ENCODE measurements at regions not wholly inside any gene's neighbourhood (a gene's known extent, or its start where the extent isn't known, plus 50 kb on each side); places are given as distances from the start of the nearest gene placed in this dataset.
"Not testable (repeated sequence)": the region's sequence is repeated elsewhere in the genome, so short reads cannot be mapped to it uniquely, and the experiment has no call there.

- DNase-seq, result no peak
Observed at GRCh38 chr2:194323740-194324139, 1333.3 kb upstream of the SLC39A10 start.

DNA sequence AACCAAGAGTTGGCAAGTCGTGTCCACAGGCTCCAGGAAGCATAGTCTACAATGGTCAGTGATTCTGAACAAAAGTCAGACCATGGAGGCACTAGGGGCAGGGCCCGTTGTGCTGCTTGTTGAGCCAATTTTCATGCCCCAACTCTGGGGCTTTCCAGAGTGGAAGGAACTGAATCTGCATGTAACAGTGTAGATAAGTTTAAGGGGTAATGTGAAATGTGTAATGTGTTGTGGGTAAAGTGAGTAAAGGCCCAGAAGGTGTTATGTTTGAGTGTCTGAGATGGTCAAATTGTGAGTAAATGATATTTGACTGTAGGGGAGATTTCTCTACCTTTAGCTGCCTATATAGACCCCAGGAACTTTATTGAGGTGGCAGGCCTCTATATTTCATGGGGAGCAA, 1336.5 kb upstream of the SLC39A10 start:
- DNase-seq, result no peak

- DNase-seq, result no peak
Observed at GRCh38 chr2:194319222-194319992, 1337.6 kb upstream of the SLC39A10 start.

GRCh38 chr2:194314042-194314441, 1343.0 kb upstream of the SLC39A10 start:
- no peak for DNase-seq

GRCh38 chr2:194304191-194304590, 1352.8 kb upstream of the SLC39A10 start:
- DNase-seq, result no peak

DNA sequence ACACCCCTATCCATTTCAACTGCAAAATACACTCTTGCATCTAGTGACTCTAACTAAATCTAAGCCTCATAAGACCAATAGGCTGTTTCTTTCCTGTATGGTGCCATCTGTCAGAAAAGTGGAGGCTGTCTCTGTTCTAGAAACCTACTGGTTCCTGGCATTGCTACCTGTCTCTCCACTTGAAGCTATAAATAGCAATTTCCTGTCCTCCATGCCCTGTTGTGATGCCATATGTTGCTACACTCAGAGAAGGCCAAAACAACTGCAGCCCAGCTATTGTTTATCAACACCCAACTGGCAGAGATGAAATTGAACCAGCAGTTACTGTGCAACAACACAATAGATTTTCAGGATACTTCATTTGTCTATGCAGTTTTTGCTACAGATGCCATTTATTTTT, 1355.1 kb upstream of the SLC39A10 start:
- no peak for DNase-seq

- DNase-seq, result no peak
Observed at GRCh38 chr2:194294156-194294555, 1362.9 kb upstream of the SLC39A10 start.

DNA sequence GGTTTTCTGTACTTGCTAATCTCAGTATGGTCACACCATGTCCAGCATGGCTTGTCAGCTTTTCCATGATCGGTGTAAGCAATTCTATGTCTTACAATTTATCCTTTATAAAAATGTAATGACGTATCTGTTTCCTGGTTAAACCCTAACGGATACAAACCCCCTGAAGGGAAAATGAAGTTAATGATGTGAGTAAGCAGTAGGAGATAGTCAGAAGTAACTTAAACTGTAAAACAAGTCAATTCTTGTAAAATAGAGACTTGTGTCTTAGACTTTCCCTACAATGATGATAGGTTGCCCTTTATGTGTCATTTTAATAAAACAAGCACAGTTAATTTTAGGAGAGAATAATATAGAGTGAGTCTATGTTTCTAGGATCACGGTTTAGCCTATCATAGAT, 1365.9 kb upstream of the SLC39A10 start:
- DNase-seq, result no peak

DNA sequence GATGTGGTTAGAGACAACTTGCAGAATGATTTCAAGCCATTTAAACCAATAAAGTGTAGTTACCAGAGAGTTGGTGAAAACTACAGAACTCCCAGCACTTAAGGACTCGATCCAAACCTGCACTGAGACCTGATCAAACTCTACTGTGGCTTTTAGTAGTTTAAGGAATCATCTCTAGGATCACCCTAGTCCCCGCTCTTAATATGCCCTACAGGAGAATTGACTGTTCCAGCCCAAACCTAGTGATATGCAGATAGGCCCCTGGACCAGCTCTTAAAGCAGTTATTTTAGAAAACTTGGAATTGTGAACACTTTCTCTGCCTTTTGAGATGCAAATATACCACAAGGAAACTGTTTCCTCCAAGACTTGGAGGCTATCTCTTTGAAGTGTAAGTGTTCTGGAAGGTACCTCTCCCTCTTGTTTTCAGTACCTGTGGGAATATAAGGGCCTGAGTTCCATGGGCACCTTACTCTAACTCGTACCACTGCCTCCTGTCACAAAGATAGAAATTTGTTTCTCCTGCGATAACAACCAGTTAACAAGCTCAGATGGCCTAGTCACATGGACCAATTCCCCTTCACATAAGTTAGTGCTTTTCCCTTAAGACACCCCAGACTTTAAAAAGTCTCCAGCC, 1367.2 kb upstream of the SLC39A10 start:
- DNase-seq, result no peak

GRCh38 chr2:194276667-194277066, 1380.4 kb upstream of the SLC39A10 start:
- not testable (repeated sequence) for DNase-seq

- DNase-seq, result no peak
Observed at GRCh38 chr2:194271293-194271961, 1385.6 kb upstream of the SLC39A10 start.

- no peak for DNase-seq
Observed at GRCh38 chr2:194270648-194271047, 1386.4 kb upstream of the SLC39A10 start.

GRCh38 chr2:194264586-194264985, 1392.4 kb upstream of the SLC39A10 start:
- DNase-seq, result no peak

- no peak for DNase-seq
Observed at GRCh38 chr2:194260185-194260584, 1396.8 kb upstream of the SLC39A10 start.

- no peak for DNase-seq
Observed at GRCh38 chr2:194257095-194257494, 1399.9 kb upstream of the SLC39A10 start.

- no peak for DNase-seq
Observed at GRCh38 chr2:194253528-194254259, 1403.3 kb upstream of the SLC39A10 start.

DNA sequence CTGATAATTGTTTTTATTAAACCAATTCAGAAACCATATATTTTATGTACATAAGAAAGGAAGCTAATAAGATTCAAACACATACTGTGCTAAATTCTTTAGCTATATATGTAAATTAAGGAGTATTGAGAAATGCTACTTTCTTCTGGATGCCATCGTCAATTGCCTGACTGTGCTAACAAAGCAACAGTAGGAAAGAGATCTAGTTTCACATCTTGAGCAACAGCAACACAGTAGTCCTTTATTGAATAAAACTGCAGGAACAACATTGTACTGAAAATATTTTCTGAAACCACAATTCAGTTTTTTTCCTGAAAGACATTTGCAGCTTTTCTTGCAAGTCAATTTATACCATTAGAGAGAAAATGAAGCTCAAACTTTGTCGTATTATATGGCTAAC, 1404.9 kb upstream of the SLC39A10 start:
- no peak for DNase-seq

DNA sequence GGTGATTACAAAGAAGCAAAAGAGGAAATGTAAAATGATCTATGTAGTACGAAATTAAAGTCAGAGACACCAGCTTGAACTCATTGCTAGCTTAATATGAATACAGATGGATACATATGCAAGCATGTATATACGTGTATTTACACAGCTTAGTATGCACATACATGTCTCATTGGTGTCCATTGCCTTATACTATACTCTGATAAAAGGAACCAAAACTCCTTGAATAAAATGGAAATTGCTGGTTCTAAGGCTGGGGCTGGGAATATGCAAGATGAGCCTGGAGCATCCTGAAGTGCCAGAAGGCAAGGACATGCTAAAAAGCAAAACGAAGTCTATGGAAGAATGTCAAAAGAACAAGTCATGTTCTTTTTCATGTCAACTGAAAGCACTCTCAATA, 1424.4 kb upstream of the SLC39A10 start:
- no peak for DNase-seq

DNA sequence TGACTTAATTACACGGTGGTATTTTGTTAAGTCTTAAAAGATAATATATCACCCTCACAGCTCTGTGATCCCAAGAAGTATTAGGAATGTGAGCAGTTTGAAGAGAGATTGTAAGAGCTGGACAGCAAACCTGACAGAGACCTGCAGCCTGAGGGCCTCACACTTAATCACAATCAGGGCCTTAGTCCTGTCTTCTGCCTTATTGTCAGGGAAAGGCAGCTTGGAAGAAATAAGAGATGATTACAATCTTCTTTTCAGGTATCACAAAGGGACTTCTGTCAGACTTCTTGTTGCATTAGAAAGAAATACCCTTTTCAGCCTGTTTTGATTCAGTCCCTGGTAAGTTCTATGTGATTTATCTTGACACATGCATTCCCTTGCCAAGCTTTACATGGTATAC, 1433.8 kb upstream of the SLC39A10 start:
- DNase-seq, result no peak

DNA sequence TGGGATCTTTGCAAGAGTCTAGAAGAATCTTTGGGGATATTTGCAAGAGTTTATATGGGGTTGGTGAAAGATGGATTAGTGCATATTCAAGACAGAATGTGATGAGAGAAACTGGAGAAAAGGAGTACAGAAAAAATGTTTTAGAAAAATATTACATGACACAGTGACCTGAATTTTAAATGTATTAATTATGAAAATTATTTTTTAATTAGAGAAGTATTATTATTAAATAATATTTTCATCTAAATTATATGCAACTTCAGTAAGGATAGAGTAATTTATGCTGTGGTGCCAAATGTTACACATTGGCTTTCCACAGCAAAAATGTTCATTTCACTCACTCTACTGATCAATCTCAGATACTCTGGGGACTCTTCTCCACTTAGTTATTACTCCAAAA, 1442.8 kb upstream of the SLC39A10 start:
- no peak for DNase-seq

GRCh38 chr2:194205568-194206227, 1451.3 kb upstream of the SLC39A10 start:
- DNase-seq, result no peak

DNA sequence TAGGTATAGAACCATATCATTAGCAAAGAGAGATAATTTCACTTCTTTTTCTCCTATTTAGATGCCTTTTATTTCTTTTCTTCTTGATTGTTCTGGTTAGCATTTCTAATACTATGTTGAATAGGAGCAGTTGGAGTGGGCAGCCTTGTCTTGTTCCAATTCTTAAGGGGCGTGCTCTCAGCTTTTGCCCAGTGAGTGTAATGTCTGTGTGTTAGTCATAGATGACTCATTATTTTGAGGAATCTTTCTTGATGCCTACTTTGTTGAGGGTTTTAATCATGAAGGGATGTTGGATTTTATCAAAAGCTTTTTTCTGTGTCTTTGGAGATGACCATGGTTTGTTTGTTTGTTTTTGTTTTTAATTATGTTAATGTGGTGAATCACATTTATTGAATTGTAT, 1453.1 kb upstream of the SLC39A10 start:
- no peak for DNase-seq

DNA sequence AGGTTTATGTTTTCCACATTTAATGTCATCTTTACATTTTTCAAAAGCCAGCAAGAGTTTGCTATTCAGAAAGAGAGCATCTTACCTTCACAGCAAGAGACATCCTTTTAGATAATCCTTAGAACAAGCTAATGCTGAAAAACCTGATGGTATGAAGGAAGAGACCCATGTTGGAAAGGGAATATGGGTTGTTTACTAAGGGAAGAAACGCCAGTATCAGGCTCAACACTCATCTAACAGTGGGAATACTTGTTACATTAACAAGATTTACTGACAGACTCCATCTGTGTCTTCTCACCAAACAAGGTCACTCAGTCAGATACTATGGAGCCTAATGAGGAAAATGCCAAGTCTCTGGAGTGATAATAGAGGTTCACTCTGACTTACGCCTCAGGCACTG, 1474.1 kb upstream of the SLC39A10 start:
- DNase-seq, result no peak
